Fibroblast of skin of scalp (primary cell): ENCODE measurements at regions not wholly inside any gene's neighbourhood (a gene's known extent, or its start where the extent isn't known, plus 50 kb on each side); places are given as distances from the start of the nearest gene placed in this dataset.

Experiments used
- DNase-seq: peaks from one replicate; pipeline ENCODE4 v3.0.0-alpha.2; 2013

- DNase-seq: no peak
These were observed 1416.6 kb upstream of the MIR17HG start for GRCh38 chr13:89930861-89931260.

DNA sequence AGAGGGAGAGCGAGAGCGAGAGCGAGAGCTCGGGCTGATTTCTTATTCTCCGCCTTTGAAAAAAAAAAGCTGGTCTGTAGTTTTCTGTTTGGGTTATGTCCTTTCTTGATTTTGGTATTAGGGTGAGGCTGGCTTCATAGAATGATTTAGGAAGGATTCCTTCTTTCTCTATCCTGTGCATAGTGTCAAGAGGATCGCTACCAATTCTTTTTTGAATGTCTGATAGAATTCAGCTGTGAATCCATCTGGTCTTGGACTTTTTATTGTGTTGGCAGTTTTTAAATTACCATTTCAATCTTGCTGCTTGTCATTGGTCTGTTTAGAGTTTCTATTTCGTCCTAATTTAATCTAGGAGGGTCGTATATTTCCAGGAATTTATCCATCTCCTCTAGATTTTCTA, 1414.6 kb upstream of the MIR17HG start:
- DNase-seq: no peak

DNA sequence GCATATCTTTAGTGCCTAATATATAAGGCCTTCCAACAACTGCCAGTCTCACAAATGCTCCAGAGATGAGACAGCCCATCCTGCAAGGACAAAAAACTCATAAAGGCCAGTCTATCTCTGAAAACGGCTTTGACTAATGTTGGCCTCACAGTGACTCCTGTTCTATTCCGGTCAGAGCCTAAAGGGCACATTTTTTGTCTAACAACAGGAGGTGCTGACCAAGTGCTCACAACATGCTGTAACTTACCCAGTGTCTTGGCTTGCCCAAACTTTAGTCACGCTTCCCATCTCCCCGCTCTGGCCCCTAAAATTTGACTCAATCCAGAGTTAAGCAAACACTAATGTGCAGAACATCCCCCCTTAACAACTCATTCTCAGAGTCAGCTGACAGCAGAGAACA, 1411.2 kb upstream of the MIR17HG start:
- DNase-seq: no peak

DNA sequence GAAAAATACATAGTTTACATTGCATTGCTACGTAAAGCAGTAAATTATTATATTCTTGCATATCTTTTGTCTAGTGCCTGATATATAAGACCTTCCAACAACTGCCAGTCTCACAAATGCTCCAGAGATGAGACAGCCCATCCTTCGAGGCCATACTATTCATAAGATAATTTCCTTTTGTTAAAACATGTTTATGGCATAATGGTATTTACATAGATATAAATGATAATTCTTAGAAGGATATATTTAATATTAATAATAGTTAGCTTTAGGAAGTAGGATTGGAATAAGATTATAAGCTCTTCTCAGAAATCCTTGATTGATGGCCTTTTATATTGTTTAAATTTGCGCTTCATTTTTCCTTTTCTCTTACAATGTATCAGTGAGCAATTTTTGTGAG, 1410.1 kb upstream of the MIR17HG start:
- no peak for DNase-seq

DNA sequence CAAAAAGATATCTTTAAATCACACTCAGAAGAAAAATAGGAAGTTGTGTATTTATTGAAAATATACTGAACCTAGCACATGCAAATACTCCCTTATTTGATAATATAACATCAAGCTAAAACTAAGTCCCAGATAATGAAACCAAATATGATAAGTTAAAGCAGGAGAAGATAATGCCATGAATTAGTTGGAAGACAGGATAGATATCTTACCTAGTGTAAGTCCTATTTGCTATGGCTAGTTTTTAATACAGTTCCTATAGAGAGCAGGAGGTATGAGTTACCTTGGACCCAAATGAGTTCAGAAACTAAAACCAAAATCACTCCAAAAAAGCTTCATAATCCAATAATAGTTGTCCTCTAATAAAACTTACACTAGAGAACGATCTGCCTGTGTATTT, 1407.1 kb upstream of the MIR17HG start:
- no peak for DNase-seq

DNA sequence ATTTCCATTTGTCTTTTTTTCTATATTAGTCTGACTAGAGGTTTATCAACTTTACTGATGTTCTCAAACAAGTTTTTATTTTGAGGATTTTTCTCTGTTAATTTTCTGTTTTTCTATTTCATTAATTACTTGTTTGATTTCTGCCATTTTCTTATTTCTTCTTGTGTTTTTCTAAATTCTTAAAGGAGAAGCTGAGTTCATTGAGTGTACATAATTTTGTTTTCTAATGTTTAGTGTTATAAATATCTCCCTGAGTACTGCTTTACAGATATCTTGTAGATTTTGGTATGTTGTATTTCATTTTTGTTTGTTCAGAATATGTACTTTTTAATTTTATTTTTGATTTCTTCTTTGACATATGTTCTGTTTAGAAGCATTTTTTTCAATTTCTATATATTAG, 1404.3 kb upstream of the MIR17HG start:
- DNase-seq: no peak

DNA sequence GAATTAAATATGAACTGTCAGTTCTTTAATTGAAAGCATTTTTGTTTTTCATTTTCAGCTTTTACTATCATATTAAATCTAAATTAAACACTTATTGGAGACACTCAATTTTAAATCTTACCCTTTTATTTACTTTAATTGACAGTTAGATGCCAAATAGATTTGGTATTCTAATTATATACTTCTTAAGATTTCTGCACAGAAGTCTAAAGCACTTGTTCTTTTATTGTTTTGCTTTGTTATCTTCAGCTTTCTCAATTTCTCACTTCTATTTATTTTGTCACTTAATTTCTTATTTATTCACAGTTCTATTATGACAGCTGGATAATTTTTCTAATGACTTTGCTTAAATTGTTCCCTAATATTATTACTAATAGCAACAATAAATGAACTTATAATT, 1397.3 kb upstream of the MIR17HG start:
- DNase-seq: no peak

DNA sequence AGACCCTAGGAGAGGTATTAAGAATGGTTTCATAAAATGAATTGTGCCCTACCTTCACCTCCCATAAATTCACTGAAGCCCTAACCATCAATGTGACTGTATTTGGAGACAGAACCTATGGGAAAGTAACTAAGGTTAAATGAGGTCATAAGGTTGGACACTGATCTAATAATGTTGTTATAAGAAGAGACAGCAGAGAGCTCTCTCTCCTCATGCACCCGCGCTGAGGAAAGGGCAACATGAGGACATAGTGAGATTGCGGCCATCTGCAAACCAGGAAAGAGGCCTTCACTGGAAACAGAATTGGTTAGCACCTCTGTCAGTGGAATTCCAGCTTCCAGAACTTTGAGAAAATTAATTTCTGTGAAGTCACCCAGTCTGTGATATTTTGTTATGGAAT, 1396.1 kb upstream of the MIR17HG start:
- DNase-seq: no peak

GRCh38 chr13:89953581-89953980, 1393.9 kb upstream of the MIR17HG start:
- DNase-seq: no peak

- DNase-seq: no peak
These were observed 1391.7 kb upstream of the MIR17HG start for GRCh38 chr13:89955773-89956172.

- no peak for DNase-seq
These were observed 1388.4 kb upstream of the MIR17HG start for GRCh38 chr13:89959074-89959473.

- DNase-seq: no peak
These were observed 1382.2 kb upstream of the MIR17HG start for GRCh38 chr13:89965252-89965651.

DNA sequence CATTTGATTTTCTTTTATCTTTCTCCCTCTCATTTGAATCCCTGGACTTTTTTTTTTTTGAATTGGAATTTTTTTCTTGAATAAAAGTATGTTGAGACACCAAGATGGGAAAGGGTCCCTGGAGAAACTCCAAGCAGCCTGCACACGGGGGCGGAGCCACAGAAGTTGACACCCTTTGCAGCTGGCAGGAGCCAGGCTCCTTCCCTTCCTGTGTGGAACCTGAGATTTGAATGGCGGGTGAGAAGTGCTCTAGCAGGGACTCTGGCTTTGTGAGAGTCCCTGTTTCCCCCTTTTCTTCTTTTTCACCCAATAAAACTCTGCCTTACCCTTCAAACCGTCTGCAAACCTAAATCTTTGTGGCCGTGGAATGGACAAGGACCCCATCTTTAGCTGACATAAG, 1381.0 kb upstream of the MIR17HG start:
- DNase-seq: no peak

DNA sequence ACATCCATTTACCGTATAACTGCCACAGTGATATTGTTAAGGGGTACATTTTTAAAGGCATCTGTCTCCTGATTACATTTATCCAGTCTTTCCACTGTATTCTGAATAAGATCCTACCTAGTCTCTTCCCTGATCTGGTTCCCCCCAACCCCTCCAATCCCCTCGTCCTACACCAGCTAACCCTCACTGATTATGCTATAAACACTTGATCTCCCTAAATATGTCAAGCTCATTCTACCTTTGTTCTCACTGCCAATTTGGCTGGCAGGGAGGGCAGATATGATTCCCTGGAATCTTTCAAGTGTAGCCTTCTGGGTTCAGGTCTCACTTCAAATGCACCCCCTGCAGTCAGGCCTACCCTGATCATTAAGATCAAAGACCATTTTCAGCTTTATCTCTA, 1379.8 kb upstream of the MIR17HG start:
- DNase-seq: no peak

GRCh38 chr13:89968470-89968869, 1379.0 kb upstream of the MIR17HG start:
- no peak for DNase-seq

- DNase-seq: no peak
These were observed 1377.2 kb upstream of the MIR17HG start for GRCh38 chr13:89970353-89970709.

- no peak for DNase-seq
These were observed 1370.3 kb upstream of the MIR17HG start for GRCh38 chr13:89977203-89977602.

DNA sequence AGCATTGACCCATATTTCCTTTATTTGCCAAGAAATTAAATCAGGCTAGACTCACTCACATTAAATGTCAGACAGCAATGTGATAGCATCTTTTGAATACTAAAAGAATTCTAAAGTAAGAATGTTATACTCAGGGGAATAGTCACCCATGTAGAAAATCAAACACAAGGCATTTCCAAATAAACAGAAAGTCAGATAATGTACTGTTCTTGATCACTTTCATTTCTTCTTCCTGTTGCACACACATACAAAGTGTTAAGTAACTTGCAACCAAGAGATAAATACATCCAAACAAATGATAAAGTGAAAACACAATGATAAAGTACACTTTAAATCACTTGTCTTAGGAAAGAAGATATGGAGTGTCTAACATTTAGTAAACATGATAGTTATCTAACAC, 1366.6 kb upstream of the MIR17HG start:
- DNase-seq: no peak

GRCh38 chr13:89982407-89983095, 1364.9 kb upstream of the MIR17HG start:
- DNase-seq: peak; percentile 31

- no peak for DNase-seq
These were observed 1359.3 kb upstream of the MIR17HG start for GRCh38 chr13:89988206-89988605.

GRCh38 chr13:90003566-90003965, 1343.9 kb upstream of the MIR17HG start:
- DNase-seq: no peak

- DNase-seq: no peak
These were observed 1338.8 kb upstream of the MIR17HG start for GRCh38 chr13:90008707-90009149.

DNA sequence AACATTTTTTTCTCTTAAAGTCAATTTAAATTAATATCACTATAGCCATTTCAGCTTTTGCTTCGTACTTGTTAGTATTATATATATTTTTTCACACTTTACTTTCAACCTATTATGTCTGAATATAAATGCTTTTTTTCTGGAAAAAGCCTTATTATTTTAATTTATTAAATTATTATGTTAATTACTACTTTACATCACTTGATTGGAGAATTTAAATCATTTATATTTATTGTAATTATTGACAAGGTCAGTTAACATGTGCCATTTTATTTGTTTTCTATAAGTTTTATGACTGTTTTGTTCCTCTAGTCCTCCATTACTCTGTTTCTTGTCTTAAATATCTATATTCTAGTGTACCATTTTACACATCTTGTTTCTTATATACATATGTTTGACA, 1333.4 kb upstream of the MIR17HG start:
- no peak for DNase-seq

GRCh38 chr13:90015565-90016507, 1331.7 kb upstream of the MIR17HG start:
- DNase-seq: no peak
